SK-N-SH (cell line): ENCODE measurements at regions not wholly inside any gene's neighbourhood (a gene's known extent, or its start where the extent isn't known, plus 50 kb on each side); places are given as distances from the start of the nearest gene placed in this dataset.

Experiments used
- CTCF ChIA-PET: fragments of 300-600, 350-600 bp; formaldehyde crosslinking; extraction: SDS; loops from one replicate; lab custom pipeline; 2021; lab: Yijun Ruan, JAX
- POLR2A ChIA-PET: fragments of 350-600 bp; sonication (Branson Sonifier 250); formaldehyde crosslinking; extraction: SDS; loops from one replicate; lab custom pipeline; 2020; ENCODE audit warnings: antibody characterized with exemption, inconsistent platforms; lab: Yijun Ruan, JAX
- DNase-seq: peaks from one replicate; pipeline ENCODE4 v3.0.0; 2012
- H2AFZ ChIP-seq: fragments of 200-600 bp; sonication (generic); 2 replicates; pipeline ENCODE4 v1.8.1; 2016; ENCODE audit warnings: antibody characterized with exemption, mild to moderate bottlenecking, low read depth
- H3F3A ChIP-seq: fragments of 200-600 bp; sonication (generic); replicated peaks from 2 replicates; pipeline ENCODE3; 2016; ENCODE audit warnings: antibody characterized with exemption, mild to moderate bottlenecking; ENCODE audit not compliant: insufficient read depth
- H3K27ac ChIP-seq, 2 experiments: fragments of 200-500 bp in 1 of 2; fragments of 200-600 bp in 1 of 2; sonication (Bioruptor generic) in 1 of 2; sonication (generic), shearing (Covaris generic) in 1 of 2; 2 replicates each; pipeline versions ENCODE4 v1.5.1 to v1.6.1; 2014 to 2016; ENCODE audit warnings: low read depth in 2 of 2, inconsistent platforms in 1 of 2, low read length in 1 of 2, mild to moderate bottlenecking in 1 of 2, mixed read lengths in 1 of 2
- H3K27me3 ChIP-seq: fragments of 200-600 bp; sonication (generic), shearing (Covaris generic); 2 replicates; pipeline ENCODE4 v1.6.1; 2016; ENCODE audit warnings: mixed run types; ENCODE audit not compliant: insufficient read depth
- H3K36me3 ChIP-seq, 2 experiments: fragments of 200-500 bp in 1 of 2; fragments of 200-600 bp in 1 of 2; sonication (Bioruptor generic) in 1 of 2; sonication (generic) in 1 of 2; replicated peaks in 1 of 2; 2 replicates each; pipeline versions ENCODE3 to v1.5.1; 2014 to 2016; ENCODE audit warnings: low read length in 1 of 2, mild to moderate bottlenecking in 1 of 2; ENCODE audit not compliant: insufficient read depth in 2 of 2, control insufficient read depth in 1 of 2
- H3K4me1 ChIP-seq, 2 experiments: fragments of 200-500 bp in 1 of 2; fragments of 200-600 bp in 1 of 2; sonication (Bioruptor generic) in 1 of 2; sonication (generic), shearing (Covaris generic) in 1 of 2; 2 replicates each; pipeline versions ENCODE4 v1.5.1 to v1.6.1; 2014 to 2016; ENCODE audit warnings: low read depth in 1 of 2, low read length in 1 of 2, mixed run types in 1 of 2; ENCODE audit not compliant: insufficient read depth in 2 of 2, control insufficient read depth in 1 of 2
- H3K4me2 ChIP-seq: fragments of 200-600 bp; sonication (generic), shearing (Covaris generic); 2 replicates; pipeline ENCODE4 v1.6.1; 2017; ENCODE audit warnings: mixed run types
- H3K4me3 ChIP-seq, 2 experiments: fragments of 200-500 bp in 1 of 2; fragments of 200-600 bp in 1 of 2; sonication (Bioruptor generic) in 1 of 2; sonication (generic), shearing (Covaris generic) in 1 of 2; 2 replicates each; pipeline versions ENCODE4 v1.5.1 to v1.8.1; 2014 to 2016; ENCODE audit warnings: low read depth in 2 of 2, inconsistent platforms in 1 of 2, low read length in 1 of 2, mild to moderate bottlenecking in 1 of 2, mixed read lengths in 1 of 2, moderate library complexity in 1 of 2
- H3K79me2 ChIP-seq: fragments of 200-600 bp; sonication (generic); 2 replicates; pipeline ENCODE4 v1.8.1; 2017; ENCODE audit warnings: mild to moderate bottlenecking; ENCODE audit not compliant: insufficient read depth
- H3K9ac ChIP-seq: fragments of 200-600 bp; sonication (generic); 2 replicates; pipeline ENCODE4 v1.6.1; 2017; ENCODE audit warnings: mixed run types
- H3K9me2 ChIP-seq: fragments of 200-600 bp; sonication (generic); 2 replicates; pipeline ENCODE4 v1.6.1; 2017; ENCODE audit warnings: mixed run types
- H3K9me3 ChIP-seq: fragments of 200-600 bp; sonication (generic); 2 replicates; pipeline ENCODE4 v1.6.1; 2017; ENCODE audit warnings: mixed run types, mild to moderate bottlenecking, moderate library complexity
- H4K20me1 ChIP-seq: fragments of 200-600 bp; sonication (generic); 2 replicates; pipeline ENCODE4 v1.6.1; 2017; ENCODE audit warnings: mild to moderate bottlenecking, mixed run types; ENCODE audit not compliant: insufficient read depth
- CHD2 ChIP-seq: fragments of 150-350 bp; IDR thresholded peaks from 2 replicates; pipeline ENCODE4 v1.6.1; 2018; ENCODE audit warnings: low read length; ENCODE audit not compliant: partially characterized antibody
- ELF1 ChIP-seq: IDR thresholded peaks from 2 replicates; pipeline ENCODE4 v1.4.0; 2012
- EP300 ChIP-seq, 2 experiments: IDR thresholded peaks; 2 replicates each; pipeline versions ENCODE4 v1.4.0 to v1.6.1; 2012; ENCODE audit warnings: borderline replicate concordance in 1 of 2, low read depth in 1 of 2, low read length in 1 of 2
- EZH2phosphoT487 ChIP-seq: fragments of 200-600 bp; sonication (generic); IDR thresholded peaks from 2 replicates; pipeline ENCODE4 v1.6.1; 2017; ENCODE audit warnings: low read depth, mixed run types, mild to moderate bottlenecking, antibody characterized with exemption, moderate library complexity, borderline replicate concordance
- FOXM1 ChIP-seq: IDR thresholded peaks from 2 replicates; pipeline ENCODE4 v1.4.0; 2012; ENCODE audit warnings: low read depth, mild to moderate bottlenecking
- GABPA ChIP-seq: IDR thresholded peaks from 2 replicates; pipeline ENCODE4 v1.4.0; 2012; ENCODE audit warnings: low read depth, mild to moderate bottlenecking
- JUND ChIP-seq: IDR thresholded peaks from 2 replicates; pipeline ENCODE4 v1.4.0; 2012
- MEF2A ChIP-seq: IDR thresholded peaks from 2 replicates; pipeline ENCODE4 v1.4.0; 2012; ENCODE audit warnings: low read depth, borderline replicate concordance
- MXI1 ChIP-seq: IDR thresholded peaks from 2 replicates; pipeline ENCODE4 v1.6.1; 2012; ENCODE audit warnings: mild to moderate bottlenecking, low read depth, low read length, improper control_type of control experiment
- NFIC ChIP-seq: IDR thresholded peaks from 2 replicates; pipeline ENCODE4 v1.4.0; 2012; ENCODE audit warnings: borderline replicate concordance
- NRF1 ChIP-seq: IDR thresholded peaks from 2 replicates; pipeline ENCODE4 v1.6.1; 2012; ENCODE audit warnings: low read depth, mild to moderate bottlenecking, low read length
- POLR2AphosphoS5 ChIP-seq: IDR thresholded peaks from 2 replicates; pipeline ENCODE4 v1.6.1; 2012; ENCODE audit warnings: low read depth, low read length
- RCOR1 ChIP-seq: fragments of 150-350 bp; IDR thresholded peaks from 2 replicates; pipeline ENCODE4 v1.6.1; 2017; ENCODE audit warnings: antibody characterized with exemption, low read length
- RXRA ChIP-seq: IDR thresholded peaks from 2 replicates; pipeline ENCODE4 v1.4.0; 2012; ENCODE audit warnings: low read depth, mild to moderate bottlenecking, borderline replicate concordance
- SIN3A ChIP-seq: IDR thresholded peaks from 2 replicates; pipeline ENCODE4 v1.6.1; 2012; ENCODE audit warnings: low read depth, mild to moderate bottlenecking, low read length, moderate library complexity, borderline replicate concordance
- SMC3 ChIP-seq: IDR thresholded peaks from 2 replicates; pipeline ENCODE4 v1.6.1; 2012; ENCODE audit warnings: low read depth, low read length, improper control_type of control experiment
- TCF12 ChIP-seq: IDR thresholded peaks from 2 replicates; pipeline ENCODE4 v1.4.0; 2012
- TEAD4 ChIP-seq: IDR thresholded peaks from 2 replicates; pipeline ENCODE4 v1.4.0; 2012; ENCODE audit warnings: mild to moderate bottlenecking, borderline replicate concordance; ENCODE audit not compliant: insufficient read depth
- YY1 ChIP-seq: IDR thresholded peaks from 2 replicates; pipeline ENCODE4 v1.4.0; 2012; ENCODE audit warnings: low read depth, mild to moderate bottlenecking
- WGBS: methylation state at CpG from one replicate; pipeline ENCODE4 v1.1.6; 2017; ENCODE audit warnings: low lambda C conversion rate; 5-methylcytosine and 5-hydroxymethylcytosine counted together
- TF ChIP-seq, protein P1 (sequence below): fragments of 150-350 bp; IDR thresholded peaks from 2 replicates; pipeline ENCODE4 v1.6.1; 2016; ENCODE audit warnings: mild to moderate bottlenecking, low read depth, low read length
- TF ChIP-seq, protein P2 (sequence below): IDR thresholded peaks from 2 replicates; pipeline ENCODE4 v1.4.0; 2012; ENCODE audit warnings: low read depth, borderline replicate concordance
- TF ChIP-seq, protein P3 (sequence below): fragments of 200-600 bp; sonication (generic); IDR thresholded peaks from 2 replicates; pipeline ENCODE4 v1.6.1; 2017; ENCODE audit warnings: antibody characterized with exemption, mild to moderate bottlenecking, moderate library complexity
- TF ChIP-seq, protein P4 (sequence below): IDR thresholded peaks from 2 replicates; pipeline ENCODE4; 2012

DNA sequence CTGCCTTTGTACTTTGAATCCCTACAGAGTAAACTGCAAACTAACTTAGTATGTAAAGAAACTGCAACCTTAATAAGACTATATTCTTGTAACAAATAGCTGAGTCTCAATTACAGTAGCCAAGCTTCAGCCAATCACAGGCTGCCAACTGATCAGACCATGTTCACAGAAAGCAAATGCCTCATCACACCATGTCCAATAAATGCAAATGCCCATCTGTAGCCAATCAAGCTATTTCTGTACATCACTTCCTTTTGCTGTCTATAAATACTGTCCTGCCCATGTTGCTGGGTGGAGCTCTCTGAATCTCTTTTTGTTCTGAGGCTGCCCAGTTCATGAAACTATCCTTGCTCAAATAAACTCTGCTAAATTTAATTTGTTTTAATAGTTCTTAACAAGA, 531.7 kb upstream of the TOM1L1 start:
- Histone ChIP-seq H3K27me3 (no peaks in the 10 kb centered on the region), H4K20me1 (no peaks in the 10 kb centered on the region), H3K4me1 (no peaks in the 10 kb centered on the region; a peak in 1 of 4 replicates), H2AFZ (no peak overlapping the region), H3K9me3 (peaks cover 16% of the 10 kb centered on the region; the same call in 1 of the 2 replicates), H3K4me2 (no peak overlapping the region), H3K4me3 (no peak overlapping the region), H3K9ac (no peak overlapping the region), H3K9me2 (0 out of 2 replicates have a peak, but pooled peaks cover 5% of the 10 kb centered on the region), H3K36me3 (no peaks in the 10 kb centered on the region), H3K79me2 (no peaks in the 10 kb centered on the region), H3F3A (no peaks in the 10 kb centered on the region), H3K27ac (no peak overlapping the region)
- ChIA-PET CTCF (no interaction called here), POLR2A (no interaction called here)
- TF ChIP-seq RXRA (no peak), YY1 (no peak), POLR2AphosphoS5 (no peak), NFIC (no peak), JUND (no peak), FOXM1 (no peak), MEF2A (no peak), EP300 (IDR thresholded peaks at IDR 0.05; ENCODE audit: borderline replicate concordance in 1 of 2, low read depth in 1 of 2, low read length in 1 of 2) (no peak), TEAD4 (no peak), MXI1 (no peak)
- TF ChIP-seq, protein P1, sequence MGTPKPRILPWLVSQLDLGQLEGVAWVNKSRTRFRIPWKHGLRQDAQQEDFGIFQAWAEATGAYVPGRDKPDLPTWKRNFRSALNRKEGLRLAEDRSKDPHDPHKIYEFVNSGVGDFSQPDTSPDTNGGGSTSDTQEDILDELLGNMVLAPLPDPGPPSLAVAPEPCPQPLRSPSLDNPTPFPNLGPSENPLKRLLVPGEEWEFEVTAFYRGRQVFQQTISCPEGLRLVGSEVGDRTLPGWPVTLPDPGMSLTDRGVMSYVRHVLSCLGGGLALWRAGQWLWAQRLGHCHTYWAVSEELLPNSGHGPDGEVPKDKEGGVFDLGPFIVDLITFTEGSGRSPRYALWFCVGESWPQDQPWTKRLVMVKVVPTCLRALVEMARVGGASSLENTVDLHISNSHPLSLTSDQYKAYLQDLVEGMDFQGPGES, result no peak
- TF ChIP-seq, protein P2, sequence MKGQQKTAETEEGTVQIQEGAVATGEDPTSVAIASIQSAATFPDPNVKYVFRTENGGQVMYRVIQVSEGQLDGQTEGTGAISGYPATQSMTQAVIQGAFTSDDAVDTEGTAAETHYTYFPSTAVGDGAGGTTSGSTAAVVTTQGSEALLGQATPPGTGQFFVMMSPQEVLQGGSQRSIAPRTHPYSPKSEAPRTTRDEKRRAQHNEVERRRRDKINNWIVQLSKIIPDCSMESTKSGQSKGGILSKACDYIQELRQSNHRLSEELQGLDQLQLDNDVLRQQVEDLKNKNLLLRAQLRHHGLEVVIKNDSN, result no peak
- TF ChIP-seq, protein P3, sequence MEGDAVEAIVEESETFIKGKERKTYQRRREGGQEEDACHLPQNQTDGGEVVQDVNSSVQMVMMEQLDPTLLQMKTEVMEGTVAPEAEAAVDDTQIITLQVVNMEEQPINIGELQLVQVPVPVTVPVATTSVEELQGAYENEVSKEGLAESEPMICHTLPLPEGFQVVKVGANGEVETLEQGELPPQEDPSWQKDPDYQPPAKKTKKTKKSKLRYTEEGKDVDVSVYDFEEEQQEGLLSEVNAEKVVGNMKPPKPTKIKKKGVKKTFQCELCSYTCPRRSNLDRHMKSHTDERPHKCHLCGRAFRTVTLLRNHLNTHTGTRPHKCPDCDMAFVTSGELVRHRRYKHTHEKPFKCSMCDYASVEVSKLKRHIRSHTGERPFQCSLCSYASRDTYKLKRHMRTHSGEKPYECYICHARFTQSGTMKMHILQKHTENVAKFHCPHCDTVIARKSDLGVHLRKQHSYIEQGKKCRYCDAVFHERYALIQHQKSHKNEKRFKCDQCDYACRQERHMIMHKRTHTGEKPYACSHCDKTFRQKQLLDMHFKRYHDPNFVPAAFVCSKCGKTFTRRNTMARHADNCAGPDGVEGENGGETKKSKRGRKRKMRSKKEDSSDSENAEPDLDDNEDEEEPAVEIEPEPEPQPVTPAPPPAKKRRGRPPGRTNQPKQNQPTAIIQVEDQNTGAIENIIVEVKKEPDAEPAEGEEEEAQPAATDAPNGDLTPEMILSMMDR, result no peak
- no peak for DNase-seq

DNA sequence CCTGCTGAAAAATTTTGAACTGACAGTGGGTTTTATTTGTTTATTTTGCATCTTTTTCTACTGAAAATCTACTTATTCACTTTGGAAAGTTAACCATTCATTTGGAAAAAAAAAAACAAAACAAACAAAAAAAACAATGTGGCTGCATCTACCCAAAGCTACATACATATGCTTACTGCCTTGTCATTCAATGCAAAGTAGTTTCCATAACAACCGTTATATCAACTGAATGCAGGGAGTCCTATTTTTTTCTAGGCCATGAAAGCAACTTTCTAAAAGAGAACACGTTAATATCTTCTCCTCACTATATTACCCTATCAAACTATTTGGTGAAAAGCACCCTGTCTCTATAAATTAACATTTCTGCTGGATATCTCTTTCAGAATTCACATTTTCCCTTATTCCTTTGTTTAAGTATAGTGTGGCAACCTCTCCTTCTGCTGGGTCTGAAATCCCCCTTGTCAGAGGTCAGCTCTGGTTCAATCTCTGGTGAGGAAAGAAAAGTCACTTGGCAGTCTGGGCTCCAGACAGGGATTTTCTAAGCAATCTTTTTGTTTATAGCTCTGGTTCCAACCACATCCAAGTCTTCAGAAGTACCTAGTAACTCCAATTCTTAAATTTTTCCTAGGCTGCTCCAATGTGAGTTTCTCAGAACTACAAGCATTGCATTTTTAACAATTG, 528.4 kb upstream of the TOM1L1 start:
- no peak overlapping the region for H3K4me2 ChIP-seq
- H3K79me2 ChIP-seq, result no peaks in the 10 kb centered on the region
- no peaks in the 10 kb centered on the region; a peak in 1 of 4 replicates for H3K4me1 ChIP-seq
- H3K9ac ChIP-seq, result no peak overlapping the region
- H3K9me2 ChIP-seq, result 0 out of 2 replicates have a peak, but pooled peaks cover 5% of the 10 kb centered on the region
- no peak for DNase-seq
- no peaks in the 10 kb centered on the region for H4K20me1 ChIP-seq
- no peak overlapping the region for H2AFZ ChIP-seq
- H3K36me3 ChIP-seq, result no peaks in the 10 kb centered on the region
- CTCF ChIA-PET, result interaction anchor here (1.8 kb wide), 1 partner anchor 519 kb away, joined by 3 read pairs; no protein-coding TSS in a partner anchor
- no peaks in the 10 kb centered on the region for H3F3A ChIP-seq
- H3K4me3 ChIP-seq, result no peak overlapping the region
- POLR2A ChIA-PET, result no interaction called here
- H3K9me3 ChIP-seq, result peaks cover 9% of the 10 kb centered on the region; the same call in 1 of the 2 replicates
- H3K27me3 ChIP-seq, result no peaks in the 10 kb centered on the region
- no peak overlapping the region for H3K27ac ChIP-seq
- WGBS, result 18% methylated on average over 2 of the region's 2 CpGs
- TF ChIP-seq ELF1 (no peak), CHD2 (no peak), GABPA (no peak), SIN3A (no peak), EZH2phosphoT487 (no peak), TEAD4 (no peak), NRF1 (no peak), JUND (no peak), YY1 (no peak), MXI1 (no peak), NFIC (no peak), SMC3 (no peak), FOXM1 (no peak), RCOR1 (no peak), TCF12 (no peak)
- TF ChIP-seq, protein P4, sequence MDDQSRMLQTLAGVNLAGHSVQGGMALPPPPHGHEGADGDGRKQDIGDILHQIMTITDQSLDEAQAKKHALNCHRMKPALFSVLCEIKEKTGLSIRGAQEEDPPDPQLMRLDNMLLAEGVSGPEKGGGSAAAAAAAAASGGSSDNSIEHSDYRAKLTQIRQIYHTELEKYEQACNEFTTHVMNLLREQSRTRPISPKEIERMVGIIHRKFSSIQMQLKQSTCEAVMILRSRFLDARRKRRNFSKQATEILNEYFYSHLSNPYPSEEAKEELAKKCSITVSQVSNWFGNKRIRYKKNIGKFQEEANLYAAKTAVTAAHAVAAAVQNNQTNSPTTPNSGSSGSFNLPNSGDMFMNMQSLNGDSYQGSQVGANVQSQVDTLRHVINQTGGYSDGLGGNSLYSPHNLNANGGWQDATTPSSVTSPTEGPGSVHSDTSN, result no peak
